HepG2 (cell line): ENCODE measurements at regions not wholly inside any gene's neighbourhood (a gene's known extent, or its start where the extent isn't known, plus 50 kb on each side); places are given as distances from the start of the nearest gene placed in this dataset.

Experiments used
- FOSL1 ChIP-seq: sonication (generic); formaldehyde crosslinking; IDR thresholded peaks from 2 replicates; pipeline ENCODE4 v1.9.0; 2021; ENCODE audit warnings: missing genetic modification reagents, borderline replicate concordance
- PPARG ChIP-seq: conservative IDR thresholded peaks from 2 replicates; pipeline ENCODE4 v1.6.1; 2016; ENCODE audit warnings: missing biosample characterization, missing genetic modification reagents
- TEAD3 ChIP-seq: optimal IDR thresholded peaks from 2 replicates; pipeline ENCODE3; 2016; ENCODE audit warnings: borderline replicate concordance
- XRCC5 ChIP-seq: fragments of 200-400 bp; formaldehyde crosslinking; optimal IDR thresholded peaks from 2 replicates; pipeline ENCODE3; 2017; ENCODE audit warnings: mild to moderate bottlenecking, low read length
- ZHX2 ChIP-seq, 2 experiments: sonication (generic) in 1 of 2; formaldehyde crosslinking in 1 of 2; IDR thresholded peaks; 2 replicates each; pipeline versions ENCODE4 v1.6.1 to v1.9.0; 2014 to 2022; ENCODE audit warnings: antibody characterized with exemption in 1 of 2, borderline replicate concordance in 1 of 2, inconsistent platforms in 1 of 2, low read depth in 1 of 2, missing genetic modification reagents in 1 of 2
- ZNF20 ChIP-seq: sonication (generic); formaldehyde crosslinking; IDR thresholded peaks from 2 replicates; pipeline ENCODE4 v1.4.0; 2020; ENCODE audit warnings: mild to moderate bottlenecking, moderate library complexity, missing genetic modification reagents
- ZNF44 ChIP-seq: sonication (generic); formaldehyde crosslinking; IDR thresholded peaks from 2 replicates; pipeline ENCODE4 v1.5.1; 2020; ENCODE audit warnings: mild to moderate bottlenecking, missing genetic modification reagents
- ZSCAN5A ChIP-seq: sonication (generic); formaldehyde crosslinking; IDR thresholded peaks from 2 replicates; pipeline ENCODE4 v1.8.0; 2022; ENCODE audit warnings: mild to moderate bottlenecking, missing genetic modification reagents, borderline replicate concordance

- no peak for TF ChIP-seq ZNF20 (CRISPR knock-in tag)
- no peak for TF ChIP-seq FOSL1 (CRISPR knock-in tag)
- TF ChIP-seq TEAD3 (CRISPR knock-in tag) = no peak
- no peak for TF ChIP-seq ZNF44 (CRISPR knock-in tag)
- no peak for TF ChIP-seq ZHX2 (IDR thresholded peaks at IDR 0.05; ENCODE audit: low read depth)
- TF ChIP-seq ZHX2 (CRISPR knock-in tag; IDR thresholded peaks at IDR 0.05; ENCODE audit: borderline replicate concordance) = no peak
- no peak for TF ChIP-seq PPARG (CRISPR knock-in tag)
- TF ChIP-seq XRCC5 = no peak
- TF ChIP-seq ZSCAN5A (CRISPR knock-in tag) = no peak
These were observed 228.1 kb downstream of the QDPR start (continued) for GRCh38 chr4:17283832-17284231.
